Activated naive CD4-positive, alpha-beta T cell treated with anti-CD3 and anti-CD28 coated beads for 36 hours (primary cell): ENCODE measurements at regions not wholly inside any gene's neighbourhood (a gene's known extent, or its start where the extent isn't known, plus 50 kb on each side); places are given as distances from the start of the nearest gene placed in this dataset.

Experiments used
- CTCF ChIA-PET: fragments of 350-600 bp; sonication (Branson Sonifier 250); formaldehyde crosslinking; loops from one replicate; lab custom pipeline; 2021; ENCODE audit warnings: antibody characterized with exemption; lab: Charles Lee
- DNase-seq: peaks from one replicate; pipeline ENCODE4 v3.0.0-alpha.2; 2020
- H3K27ac Mint-ChIP-seq: one replicate; pipeline ENCODE4 v1.8.0; 2021; ENCODE audit warnings: mild to moderate bottlenecking, mixed read lengths
- H3K27me3 Mint-ChIP-seq: one replicate; pipeline ENCODE4 v1.8.0; 2021; ENCODE audit warnings: low read depth, mixed read lengths
- H3K36me3 Mint-ChIP-seq: one replicate; pipeline ENCODE4 v1.8.0; 2021; ENCODE audit warnings: low read depth, mixed read lengths
- H3K4me1 Mint-ChIP-seq: one replicate; pipeline ENCODE4 v1.8.0; 2021; ENCODE audit warnings: low read depth, mixed read lengths
- H3K4me3 Mint-ChIP-seq: one replicate; pipeline ENCODE4 v1.8.0; 2021; ENCODE audit warnings: mild to moderate bottlenecking, moderate library complexity, mixed read lengths
- H3K9me3 Mint-ChIP-seq: one replicate; pipeline ENCODE4 v1.8.0; 2021; ENCODE audit warnings: mixed read lengths
- intact Hi-C: fragments of 100-400 bp; cut with micrococcal nuclease; formaldehyde crosslinking; loops from one replicate; pipeline ENCODE4 v1.15.1; 2023

DNA sequence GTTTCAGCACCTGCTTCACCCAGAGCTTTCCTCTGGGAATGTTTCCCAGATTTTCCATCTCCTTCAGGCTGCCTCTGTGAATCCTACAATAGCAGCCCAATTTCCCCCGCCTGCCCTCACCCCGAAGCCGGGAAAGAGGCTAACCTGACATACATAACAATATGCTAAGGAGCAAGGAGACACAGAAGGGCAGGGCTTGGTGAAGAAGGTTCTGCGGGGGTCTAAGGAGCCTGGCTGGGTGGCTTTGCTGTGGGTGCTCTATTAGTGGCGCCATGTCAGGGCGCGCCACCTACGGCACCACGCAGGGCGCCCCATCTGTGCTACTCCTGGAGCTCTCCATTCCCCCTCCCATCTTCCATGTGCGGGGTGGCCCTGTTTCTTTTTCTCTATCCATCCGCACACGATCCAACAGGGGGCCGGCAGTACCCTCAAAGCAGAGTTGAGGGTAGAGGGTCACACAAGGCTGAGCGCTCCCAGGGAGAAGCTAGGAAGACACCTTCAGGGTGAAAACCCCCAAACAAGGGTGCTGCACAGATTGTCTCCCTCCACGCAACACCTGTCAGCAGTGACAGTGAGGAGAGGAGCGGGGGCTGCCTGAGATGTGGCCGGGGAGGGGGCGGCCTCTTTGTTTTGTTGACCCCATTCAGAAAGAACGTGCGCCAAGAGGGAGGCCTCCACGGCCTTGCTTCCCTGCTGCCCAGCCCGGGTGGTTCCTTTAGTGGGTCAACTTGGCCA lies 101.4 kb downstream of the PDCL3 start:
- Mint-ChIP-seq H3K9me3 (no peaks in the 10 kb centered on the region), H3K27ac (no peak overlapping the region), H3K27me3 (no peaks in the 10 kb centered on the region), H3K36me3 (no peaks in the 10 kb centered on the region), H3K4me3 (no peak overlapping the region), H3K4me1 (peaks cover 25% of the 10 kb centered on the region)
- CTCF ChIA-PET = no interaction called here
- no peak for DNase-seq
- intact Hi-C loops = no loop called here

DNA sequence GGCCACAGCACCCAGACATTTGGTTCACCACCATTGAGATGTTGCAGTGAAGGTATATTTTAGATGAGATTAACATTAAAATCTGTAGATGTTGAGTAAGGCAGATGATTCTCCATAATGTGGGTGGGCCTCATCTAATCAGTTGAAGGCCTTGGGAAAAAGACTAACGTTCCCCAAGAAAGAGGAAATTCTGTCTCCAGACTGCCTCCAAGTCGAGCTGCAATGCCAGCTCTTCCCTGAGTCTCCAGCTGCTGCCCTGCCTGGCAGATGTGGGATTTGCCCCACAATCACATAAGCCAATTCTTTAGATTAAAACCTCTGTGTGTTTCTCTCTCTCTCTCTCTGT lies 101.9 kb downstream of the PDCL3 start:
- intact Hi-C loops = no loop called here
- Mint-ChIP-seq H3K4me3 (no peak overlapping the region), H3K36me3 (no peaks in the 10 kb centered on the region), H3K4me1 (peaks cover 25% of the 10 kb centered on the region), H3K9me3 (no peaks in the 10 kb centered on the region), H3K27me3 (no peaks in the 10 kb centered on the region), H3K27ac (no peak overlapping the region)
- no peak for DNase-seq
- CTCF ChIA-PET = no interaction called here

DNA sequence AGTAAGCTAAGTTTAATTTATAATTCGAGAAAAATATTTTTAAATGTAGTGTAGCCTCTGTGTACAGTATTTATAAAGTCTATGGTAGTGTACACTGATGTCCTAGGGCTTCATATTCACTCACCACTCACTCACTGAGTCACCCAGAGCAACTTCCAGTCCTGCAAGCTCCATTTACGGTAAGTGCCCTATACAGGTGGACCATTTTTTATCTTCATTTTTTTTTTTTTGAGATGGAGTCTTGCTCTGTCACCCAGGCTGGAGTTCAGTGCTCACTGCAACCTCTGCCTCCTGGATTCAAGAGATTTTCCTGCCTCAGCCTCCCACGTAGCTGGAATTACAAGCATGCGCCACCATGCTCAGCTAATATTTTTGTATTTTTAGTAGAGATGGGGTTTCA lies 104.2 kb downstream of the PDCL3 start:
- intact Hi-C loops = no loop called here
- CTCF ChIA-PET = interaction anchor here (1.3 kb wide), 1 partner anchor 18 kb away, joined by 3 read pairs; no protein-coding TSS in a partner anchor
- Mint-ChIP-seq H3K36me3 (no peaks in the 10 kb centered on the region), H3K27me3 (no peaks in the 10 kb centered on the region), H3K27ac (no peak overlapping the region), H3K4me1 (peaks cover 11% of the 10 kb centered on the region), H3K4me3 (no peak overlapping the region), H3K9me3 (no peaks in the 10 kb centered on the region)
- no peak for DNase-seq

DNA sequence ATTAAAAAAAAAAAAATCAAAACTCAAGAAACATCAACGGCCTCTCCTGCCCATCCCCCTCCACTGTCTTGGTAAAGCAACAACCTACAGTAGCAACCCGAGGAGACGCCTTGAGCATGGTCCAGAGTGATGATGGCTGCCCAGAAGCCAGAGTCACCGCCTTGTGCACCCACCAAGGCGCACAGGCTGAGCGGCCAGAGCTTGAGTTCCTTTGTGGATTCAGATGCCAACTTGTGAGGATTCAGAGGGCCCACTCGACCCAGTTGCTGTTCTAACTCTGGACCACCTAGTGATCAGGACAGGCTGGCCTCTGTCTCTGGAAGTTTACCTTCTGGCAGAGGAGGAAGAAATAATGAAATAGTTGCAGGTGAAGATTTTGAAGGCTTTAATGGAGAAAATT lies 105.0 kb downstream of the PDCL3 start:
- Mint-ChIP-seq H3K4me1 (peaks cover 7% of the 10 kb centered on the region), H3K27me3 (no peaks in the 10 kb centered on the region), H3K4me3 (no peak overlapping the region), H3K27ac (no peak overlapping the region), H3K36me3 (no peaks in the 10 kb centered on the region), H3K9me3 (no peaks in the 10 kb centered on the region)
- no peak for DNase-seq
- CTCF ChIA-PET = no interaction called here
- intact Hi-C loops = no loop called here

DNA sequence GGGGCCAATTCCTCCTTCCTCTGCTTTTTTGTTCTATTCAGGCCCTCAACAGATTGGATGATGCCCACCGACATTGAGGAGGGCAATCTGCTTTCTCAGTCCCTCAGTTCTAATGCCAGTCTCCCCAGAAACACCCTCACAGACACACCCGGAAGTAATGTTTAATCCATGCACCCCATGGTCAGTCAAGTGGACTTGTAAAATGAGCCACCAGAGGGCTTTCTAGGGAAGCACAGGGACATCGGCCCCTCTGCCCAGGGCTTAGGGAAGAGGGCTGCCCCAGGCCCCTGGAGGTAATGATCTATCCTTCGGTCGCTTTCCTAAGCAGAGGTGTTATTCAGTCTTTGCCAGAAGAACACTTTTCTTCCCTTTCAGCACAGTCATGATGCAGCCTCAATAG lies 107.4 kb downstream of the PDCL3 start:
- Mint-ChIP-seq H3K4me3 (no peak overlapping the region), H3K9me3 (no peaks in the 10 kb centered on the region), H3K4me1 (peaks cover 7% of the 10 kb centered on the region), H3K36me3 (no peaks in the 10 kb centered on the region), H3K27ac (no peak overlapping the region), H3K27me3 (no peaks in the 10 kb centered on the region)
- intact Hi-C loops = no loop called here
- CTCF ChIA-PET = no interaction called here
- DNase-seq = no peak

DNA sequence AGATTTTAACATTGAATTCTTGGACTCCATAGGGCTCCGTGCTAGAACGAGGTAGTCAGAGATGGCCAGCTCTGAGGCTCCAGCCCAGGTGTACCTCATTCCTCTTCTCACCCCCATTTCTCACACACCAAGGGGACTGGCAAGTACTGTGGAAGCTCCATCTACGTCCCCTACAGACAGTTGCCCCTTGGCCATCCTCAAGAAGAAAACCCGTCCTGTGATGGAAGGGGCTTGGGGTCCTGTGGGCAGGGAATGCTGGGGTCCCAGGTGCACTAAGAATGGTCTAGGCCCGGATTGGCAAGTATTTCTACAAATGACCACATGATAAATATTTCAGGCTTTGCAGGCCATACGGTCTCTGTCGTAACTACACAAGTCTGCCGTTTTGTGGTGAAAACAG lies 110.3 kb downstream of the PDCL3 start:
- Mint-ChIP-seq H3K9me3 (no peaks in the 10 kb centered on the region), H3K4me3 (no peak overlapping the region), H3K27me3 (no peaks in the 10 kb centered on the region), H3K27ac (no peak overlapping the region), H3K36me3 (no peaks in the 10 kb centered on the region), H3K4me1 (peaks cover 7% of the 10 kb centered on the region)
- no peak for DNase-seq
- CTCF ChIA-PET = no interaction called here
- intact Hi-C loops = no loop called here

DNA sequence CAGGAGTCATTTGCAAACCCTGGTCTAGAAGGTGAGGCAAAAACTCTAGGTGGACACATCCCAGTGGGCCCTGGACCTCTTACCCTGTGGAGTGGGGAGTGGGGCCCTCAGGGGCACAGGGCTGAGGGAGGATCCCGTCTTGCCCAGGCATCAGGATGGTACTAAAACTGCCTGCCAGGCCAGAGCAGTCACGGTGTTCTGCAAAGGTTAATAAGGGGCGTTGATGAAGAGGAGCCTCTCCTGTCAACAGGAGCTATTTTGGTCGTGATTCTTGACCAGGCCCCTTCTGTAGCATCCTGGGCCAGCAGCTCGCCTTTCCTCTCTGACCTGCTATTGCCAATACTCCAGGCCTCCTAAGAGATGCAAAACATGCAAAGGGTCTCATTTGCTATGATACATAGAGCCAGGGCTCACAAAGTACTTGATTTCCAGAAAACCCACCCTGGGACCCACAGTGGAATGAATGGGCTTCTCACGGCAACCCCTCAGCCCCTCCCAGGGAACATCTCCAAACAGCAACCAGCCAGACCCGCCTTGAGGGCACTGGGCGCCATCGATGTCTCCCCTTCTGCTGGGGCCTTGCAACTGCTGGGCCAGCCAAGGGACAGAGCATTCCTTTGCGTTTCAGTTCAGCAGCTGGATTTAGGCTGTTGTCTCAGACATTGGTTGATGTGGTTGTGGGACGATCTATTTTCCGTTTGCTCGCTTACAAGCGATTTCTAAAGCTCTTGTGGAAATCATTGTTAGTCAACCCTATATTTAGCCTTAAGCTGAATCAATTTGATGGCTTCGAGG lies 111.1 kb downstream of the PDCL3 start:
- CTCF ChIA-PET = no interaction called here
- H3K27me3 Mint-ChIP-seq = no peaks in the 10 kb centered on the region
- DNase-seq = no peak
- intact Hi-C loops = no loop called here
- no peaks in the 10 kb centered on the region for H3K9me3 Mint-ChIP-seq
- no peak overlapping the region for H3K4me3 Mint-ChIP-seq
- no peaks in the 10 kb centered on the region for H3K36me3 Mint-ChIP-seq
- H3K4me1 Mint-ChIP-seq = no peaks in the 10 kb centered on the region
- no peak overlapping the region for H3K27ac Mint-ChIP-seq

DNA sequence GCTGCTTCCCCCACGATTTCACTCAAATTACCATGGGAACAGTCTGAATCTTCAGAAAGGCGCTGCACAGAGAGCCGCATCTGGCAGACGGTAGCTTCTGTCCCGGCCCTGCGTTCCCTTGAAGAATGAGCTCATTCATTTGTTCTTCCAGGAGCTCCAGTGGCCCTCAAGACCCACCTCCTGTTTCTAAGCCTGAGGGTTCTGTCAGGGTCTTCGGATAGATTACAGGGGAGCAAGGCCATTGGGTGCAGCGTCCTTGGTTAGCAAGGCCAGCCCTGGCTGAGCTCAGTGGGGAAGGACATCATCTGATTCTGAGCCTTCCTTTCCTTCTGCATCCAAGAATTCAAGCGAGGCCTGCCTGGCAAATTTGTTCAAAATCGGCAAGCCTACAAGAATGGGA lies 111.9 kb downstream of the PDCL3 start:
- Mint-ChIP-seq H3K4me1 (no peaks in the 10 kb centered on the region), H3K9me3 (no peaks in the 10 kb centered on the region), H3K4me3 (no peak overlapping the region), H3K36me3 (no peaks in the 10 kb centered on the region), H3K27ac (no peak overlapping the region), H3K27me3 (no peaks in the 10 kb centered on the region)
- CTCF ChIA-PET = interaction anchor here (1.3 kb wide), 1 partner anchor 33 kb away, joined by 4 read pairs; no protein-coding TSS in a partner anchor
- intact Hi-C loops = no loop called here
- no peak for DNase-seq

DNA sequence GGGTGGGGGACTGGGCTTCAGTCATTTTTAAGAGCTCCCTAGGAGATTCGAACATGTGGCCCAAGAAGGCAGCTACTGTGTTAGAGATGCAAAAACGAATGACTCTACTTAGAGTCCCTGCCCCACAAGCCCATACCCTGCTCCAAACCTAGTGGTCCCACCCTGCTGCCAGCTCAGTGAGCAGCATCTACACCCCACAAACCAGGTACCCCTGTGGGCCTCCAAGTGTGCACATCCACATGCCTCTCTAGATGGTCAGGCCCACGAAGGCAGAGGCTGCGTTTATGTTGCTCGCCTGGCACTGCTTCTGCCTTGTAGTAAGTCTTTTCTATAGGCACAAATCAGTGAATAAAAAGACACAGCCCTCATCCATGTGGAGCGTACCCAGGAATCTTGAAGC lies 112.6 kb downstream of the PDCL3 start:
- intact Hi-C loops = no loop called here
- Mint-ChIP-seq H3K36me3 (no peaks in the 10 kb centered on the region), H3K4me3 (no peak overlapping the region), H3K27ac (no peak overlapping the region), H3K4me1 (peaks cover under 1% of the 10 kb centered on the region), H3K9me3 (no peaks in the 10 kb centered on the region), H3K27me3 (no peaks in the 10 kb centered on the region)
- CTCF ChIA-PET = interaction anchor here (1.3 kb wide), 1 partner anchor 33 kb away, joined by 4 read pairs; no protein-coding TSS in a partner anchor
- no peak for DNase-seq

DNA sequence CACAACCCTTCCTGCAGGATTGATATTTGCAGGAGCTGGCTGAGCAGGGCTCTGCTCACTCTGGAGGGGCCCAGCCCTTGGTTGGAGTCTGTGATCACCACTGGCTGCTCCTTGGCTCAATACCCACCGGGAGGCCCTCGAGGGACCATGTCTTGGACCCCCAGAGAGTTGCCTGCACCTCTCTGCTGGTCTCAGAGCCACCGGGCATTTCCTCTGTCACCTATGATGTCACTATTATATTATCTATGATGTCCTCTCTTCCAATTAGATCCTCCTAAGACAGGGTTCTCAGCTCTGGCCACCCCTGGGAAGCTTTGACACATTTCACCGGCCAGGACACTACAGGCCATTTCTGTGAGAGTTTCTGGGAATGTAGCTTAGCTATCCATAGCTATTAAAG lies 113.1 kb downstream of the PDCL3 start:
- no peak for DNase-seq
- H3K36me3 Mint-ChIP-seq = no peaks in the 10 kb centered on the region
- H3K9me3 Mint-ChIP-seq = no peaks in the 10 kb centered on the region
- peaks cover 3% of the 10 kb centered on the region for H3K4me1 Mint-ChIP-seq
- intact Hi-C loops = no loop called here
- CTCF ChIA-PET = interaction anchor here (0.7 to 1.3 kb wide), 2 partner anchors 34 to 81 kb away, joined by 3 to 4 read pairs; no protein-coding TSS in a partner anchor
- H3K4me3 Mint-ChIP-seq = no peak overlapping the region
- no peaks in the 10 kb centered on the region for H3K27me3 Mint-ChIP-seq
- no peak overlapping the region for H3K27ac Mint-ChIP-seq

DNA sequence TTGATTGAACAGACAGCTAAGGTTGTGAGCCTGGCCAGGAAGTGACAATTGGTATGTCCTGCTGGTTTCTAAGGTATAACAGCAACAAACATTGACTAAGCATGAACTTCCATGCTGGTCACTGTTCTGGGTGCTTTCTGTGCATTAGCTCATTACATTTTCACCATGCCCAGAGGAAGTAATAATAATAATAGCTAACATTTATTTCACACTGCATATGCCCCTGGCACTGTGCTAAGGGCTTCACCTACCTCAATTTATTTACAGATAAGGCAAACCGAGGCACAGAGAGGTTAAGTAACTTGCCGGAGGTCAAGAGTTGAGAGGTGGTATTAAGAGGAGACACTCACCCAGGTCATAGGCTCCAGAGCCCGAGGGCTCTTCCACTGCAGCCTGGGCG lies 113.6 kb downstream of the PDCL3 start:
- H3K27ac Mint-ChIP-seq = no peak overlapping the region
- no peak overlapping the region for H3K4me3 Mint-ChIP-seq
- H3K27me3 Mint-ChIP-seq = no peaks in the 10 kb centered on the region
- intact Hi-C loops = no loop called here
- peaks cover 3% of the 10 kb centered on the region for H3K4me1 Mint-ChIP-seq
- no peaks in the 10 kb centered on the region for H3K36me3 Mint-ChIP-seq
- no peaks in the 10 kb centered on the region for H3K9me3 Mint-ChIP-seq
- no peak for DNase-seq
- CTCF ChIA-PET = interaction anchor here (0.7 kb wide), 1 partner anchor 82 kb away, joined by 3 read pairs; no protein-coding TSS in a partner anchor

DNA sequence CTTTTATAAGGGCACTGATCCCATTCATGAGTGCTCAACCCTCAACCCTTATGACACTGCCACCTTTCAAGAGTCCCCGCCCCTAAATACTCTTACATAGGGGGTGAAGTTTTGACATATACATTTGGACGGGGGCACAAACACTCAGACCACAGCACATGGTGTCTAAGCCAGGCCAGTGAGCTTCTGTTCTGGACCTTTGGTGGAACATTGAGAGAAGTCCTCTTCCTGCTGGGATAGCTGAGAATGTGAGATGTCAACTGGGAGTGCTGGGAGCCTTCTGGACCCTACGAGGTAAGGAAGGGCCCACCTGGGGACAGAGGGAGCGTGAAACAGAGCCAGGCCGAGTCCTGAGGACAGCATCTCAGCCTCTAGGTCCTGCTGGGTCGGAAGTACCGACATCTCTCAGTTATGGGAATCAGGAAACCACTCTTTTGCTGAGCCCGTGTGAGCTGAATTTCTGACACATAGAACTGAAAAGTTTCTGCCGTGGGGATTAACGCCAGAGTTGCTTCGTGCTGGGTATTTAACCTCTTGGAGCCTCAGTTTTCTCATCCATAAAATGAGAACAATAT lies 114.9 kb downstream of the PDCL3 start:
- Mint-ChIP-seq H3K4me1 (peaks cover 3% of the 10 kb centered on the region), H3K27ac (no peak overlapping the region), H3K4me3 (no peak overlapping the region), H3K27me3 (no peaks in the 10 kb centered on the region), H3K36me3 (no peaks in the 10 kb centered on the region), H3K9me3 (no peaks in the 10 kb centered on the region)
- intact Hi-C loops = no loop called here
- CTCF ChIA-PET = no interaction called here
- no peak for DNase-seq
